ENCODE measurements at regions not wholly inside any gene's neighbourhood (a gene's known extent, or its start where the extent isn't known, plus 50 kb on each side); places are given as distances from the start of the nearest gene placed in this dataset.

- H2AFZ ChIP-seq (ENCODE audit: low read length), result no peak overlapping the region
- H3K4me2 ChIP-seq (ENCODE audit: low read depth, low read length, poor library complexity, severe bottlenecking), result no peak overlapping the region
- H3K9me3 ChIP-seq (ENCODE audit: low read length), result no peaks in the 10 kb centered on the region
- no peaks in the 10 kb centered on the region for H4K20me1 ChIP-seq (ENCODE audit: insufficient read depth, low read depth, low read length)
- H3K9me2 ChIP-seq (replicated peaks; ENCODE audit: insufficient read depth, low read length), result no peaks in the 10 kb centered on the region
- H3K79me2 ChIP-seq (ENCODE audit: low read length), result no peaks in the 10 kb centered on the region
- no peaks in the 10 kb centered on the region for H3K27me3 ChIP-seq (ENCODE audit: low read length)
- DNase-seq, result no peak
- H3K36me3 ChIP-seq (ENCODE audit: insufficient read depth, low read length), result no peaks in the 10 kb centered on the region
- no peak overlapping the region for H3K4me3 ChIP-seq (ENCODE audit: low read length)
- H3K27ac ChIP-seq (ENCODE audit: low read length), result no peak overlapping the region
- H3K4me1 ChIP-seq (ENCODE audit: low read length), result no peaks in the 10 kb centered on the region
- H3K9ac ChIP-seq (ENCODE audit: low read length), result no peak overlapping the region
Measured at GRCh38 chr12:58095002-58095401, 153.6 kb downstream of the ATP23 start.

- no peak for DNase-seq
- no peaks in the 10 kb centered on the region for H3K79me2 ChIP-seq (ENCODE audit: low read length)
- no peaks in the 10 kb centered on the region for H4K20me1 ChIP-seq (ENCODE audit: insufficient read depth, low read depth, low read length)
- H3K9me2 ChIP-seq (replicated peaks; ENCODE audit: insufficient read depth, low read length), result no peaks in the 10 kb centered on the region
- no peak overlapping the region for H3K4me3 ChIP-seq (ENCODE audit: low read length)
- H3K9me3 ChIP-seq (ENCODE audit: low read length), result no peaks in the 10 kb centered on the region
- H3K36me3 ChIP-seq (ENCODE audit: insufficient read depth, low read length), result no peaks in the 10 kb centered on the region
- H3K27me3 ChIP-seq (ENCODE audit: low read length), result no peaks in the 10 kb centered on the region
- no peak overlapping the region for H3K9ac ChIP-seq (ENCODE audit: low read length)
- no peaks in the 10 kb centered on the region for H3K4me1 ChIP-seq (ENCODE audit: low read length)
- H3K4me2 ChIP-seq (ENCODE audit: low read depth, low read length, poor library complexity, severe bottlenecking), result no peak overlapping the region
- H3K27ac ChIP-seq (ENCODE audit: low read length), result no peak overlapping the region
- no peak overlapping the region for H2AFZ ChIP-seq (ENCODE audit: low read length)
Measured at GRCh38 chr12:58097741-58098140, 156.4 kb downstream of the ATP23 start.

GRCh38 chr12:58099476-58099875 lies 158.1 kb downstream of the ATP23 start:
- Histone ChIP-seq H3K4me2 (ENCODE audit: low read depth, low read length, poor library complexity, severe bottlenecking) (no peak overlapping the region), H4K20me1 (ENCODE audit: insufficient read depth, low read depth, low read length) (no peaks in the 10 kb centered on the region), H3K27me3 (ENCODE audit: low read length) (no peaks in the 10 kb centered on the region), H2AFZ (ENCODE audit: low read length) (no peak overlapping the region), H3K9me2 (replicated peaks; ENCODE audit: insufficient read depth, low read length) (no peaks in the 10 kb centered on the region), H3K4me3 (ENCODE audit: low read length) (no peak overlapping the region), H3K27ac (ENCODE audit: low read length) (no peak overlapping the region), H3K9ac (ENCODE audit: low read length) (no peak overlapping the region), H3K79me2 (ENCODE audit: low read length) (no peaks in the 10 kb centered on the region), H3K9me3 (ENCODE audit: low read length) (no peaks in the 10 kb centered on the region), H3K36me3 (ENCODE audit: insufficient read depth, low read length) (no peaks in the 10 kb centered on the region), H3K4me1 (ENCODE audit: low read length) (no peaks in the 10 kb centered on the region)
- no peak for DNase-seq

- Histone ChIP-seq H3K27ac (ENCODE audit: low read length) (no peak overlapping the region), H3K4me3 (ENCODE audit: low read length) (no peak overlapping the region), H3K4me2 (ENCODE audit: low read depth, low read length, poor library complexity, severe bottlenecking) (no peak overlapping the region), H3K36me3 (ENCODE audit: insufficient read depth, low read length) (no peaks in the 10 kb centered on the region), H3K9me2 (replicated peaks; ENCODE audit: insufficient read depth, low read length) (no peaks in the 10 kb centered on the region), H3K27me3 (ENCODE audit: low read length) (no peaks in the 10 kb centered on the region), H3K79me2 (ENCODE audit: low read length) (no peaks in the 10 kb centered on the region), H3K9ac (ENCODE audit: low read length) (no peak overlapping the region), H3K4me1 (ENCODE audit: low read length) (no peaks in the 10 kb centered on the region), H2AFZ (ENCODE audit: low read length) (no peak overlapping the region), H3K9me3 (ENCODE audit: low read length) (no peaks in the 10 kb centered on the region), H4K20me1 (ENCODE audit: insufficient read depth, low read depth, low read length) (no peaks in the 10 kb centered on the region)
- no peak for DNase-seq
Measured at GRCh38 chr12:58104351-58104755, 163.0 kb downstream of the ATP23 start.

GRCh38 chr12:58105225-58106119 lies 164.1 kb downstream of the ATP23 start:
- no peaks in the 10 kb centered on the region for H4K20me1 ChIP-seq (ENCODE audit: insufficient read depth, low read depth, low read length)
- no peaks in the 10 kb centered on the region for H3K36me3 ChIP-seq (ENCODE audit: insufficient read depth, low read length)
- no peaks in the 10 kb centered on the region for H3K9me2 ChIP-seq (replicated peaks; ENCODE audit: insufficient read depth, low read length)
- no peak overlapping the region for H2AFZ ChIP-seq (ENCODE audit: low read length)
- no peak overlapping the region for H3K27ac ChIP-seq (ENCODE audit: low read length)
- no peaks in the 10 kb centered on the region for H3K9me3 ChIP-seq (ENCODE audit: low read length)
- no peak overlapping the region for H3K4me2 ChIP-seq (ENCODE audit: low read depth, low read length, poor library complexity, severe bottlenecking)
- no peaks in the 10 kb centered on the region for H3K4me1 ChIP-seq (ENCODE audit: low read length)
- H3K4me3 ChIP-seq (ENCODE audit: low read length), result no peak overlapping the region
- H3K9ac ChIP-seq (ENCODE audit: low read length), result no peak overlapping the region
- no peaks in the 10 kb centered on the region for H3K79me2 ChIP-seq (ENCODE audit: low read length)
- DNase-seq, result no peak
- no peaks in the 10 kb centered on the region for H3K27me3 ChIP-seq (ENCODE audit: low read length)

- no peak overlapping the region for H2AFZ ChIP-seq (ENCODE audit: low read length)
Measured at GRCh38 chr12:58106195-58106594, 164.8 kb downstream of the ATP23 start.

GRCh38 chr12:58117201-58117600 lies 175.8 kb downstream of the ATP23 start:
- Histone ChIP-seq H3K27me3 (ENCODE audit: low read length) (no peaks in the 10 kb centered on the region), H3K9me3 (ENCODE audit: low read length) (no peaks in the 10 kb centered on the region), H3K36me3 (ENCODE audit: insufficient read depth, low read length) (no peaks in the 10 kb centered on the region), H3K4me1 (ENCODE audit: low read length) (no peaks in the 10 kb centered on the region), H3K27ac (ENCODE audit: low read length) (no peak overlapping the region), H3K4me3 (ENCODE audit: low read length) (no peak overlapping the region), H4K20me1 (ENCODE audit: insufficient read depth, low read depth, low read length) (no peaks in the 10 kb centered on the region), H2AFZ (ENCODE audit: low read length) (no peak overlapping the region), H3K9ac (ENCODE audit: low read length) (no peak overlapping the region), H3K9me2 (replicated peaks; ENCODE audit: insufficient read depth, low read length) (no peaks in the 10 kb centered on the region), H3K79me2 (ENCODE audit: low read length) (no peaks in the 10 kb centered on the region), H3K4me2 (ENCODE audit: low read depth, low read length, poor library complexity, severe bottlenecking) (no peak overlapping the region)
- DNase-seq, result peak; percentile 40

More at GRCh38 chr12:58106195-58106594, 164.8 kb downstream of the ATP23 start:
- Histone ChIP-seq H3K27ac (ENCODE audit: low read length) (no peak overlapping the region), H3K4me3 (ENCODE audit: low read length) (no peak overlapping the region), H3K9me3 (ENCODE audit: low read length) (no peaks in the 10 kb centered on the region), H3K4me1 (ENCODE audit: low read length) (no peaks in the 10 kb centered on the region), H3K4me2 (ENCODE audit: low read depth, low read length, poor library complexity, severe bottlenecking) (no peak overlapping the region), H3K79me2 (ENCODE audit: low read length) (no peaks in the 10 kb centered on the region), H3K36me3 (ENCODE audit: insufficient read depth, low read length) (no peaks in the 10 kb centered on the region), H4K20me1 (ENCODE audit: insufficient read depth, low read depth, low read length) (no peaks in the 10 kb centered on the region), H3K9ac (ENCODE audit: low read length) (no peak overlapping the region), H3K27me3 (ENCODE audit: low read length) (no peaks in the 10 kb centered on the region), H3K9me2 (replicated peaks; ENCODE audit: insufficient read depth, low read length) (no peaks in the 10 kb centered on the region)
- no peak for DNase-seq

GRCh38 chr12:58117667-58118066 lies 176.3 kb downstream of the ATP23 start:
- no peak overlapping the region for H3K27ac ChIP-seq (ENCODE audit: low read length)
- H3K9me2 ChIP-seq (replicated peaks; ENCODE audit: insufficient read depth, low read length), result no peaks in the 10 kb centered on the region
- no peaks in the 10 kb centered on the region for H3K9me3 ChIP-seq (ENCODE audit: low read length)
- no peak overlapping the region for H3K4me2 ChIP-seq (ENCODE audit: low read depth, low read length, poor library complexity, severe bottlenecking)
- no peak overlapping the region for H3K4me3 ChIP-seq (ENCODE audit: low read length)
- H3K79me2 ChIP-seq (ENCODE audit: low read length), result no peaks in the 10 kb centered on the region
- no peaks in the 10 kb centered on the region for H3K27me3 ChIP-seq (ENCODE audit: low read length)
- DNase-seq, result no peak
- H3K4me1 ChIP-seq (ENCODE audit: low read length), result no peaks in the 10 kb centered on the region
- H2AFZ ChIP-seq (ENCODE audit: low read length), result 0 out of 2 replicates have a peak overlapping the region, but pooled peaks have one; percentile 0
- no peaks in the 10 kb centered on the region for H4K20me1 ChIP-seq (ENCODE audit: insufficient read depth, low read depth, low read length)
- H3K36me3 ChIP-seq (ENCODE audit: insufficient read depth, low read length), result no peaks in the 10 kb centered on the region
- no peak overlapping the region for H3K9ac ChIP-seq (ENCODE audit: low read length)
